Uterus (tissue), 3 donors: ENCODE measurements at regions not wholly inside any gene's neighbourhood (a gene's known extent, or its start where the extent isn't known, plus 50 kb on each side); places are given as distances from the start of the nearest gene placed in this dataset.

ENCODE experiments used
- DNase-seq, 2 donors: peaks; one replicate each; pipeline ENCODE4 v3.0.0-alpha.2; 2019 to 2020
- H3K27ac ChIP-seq, 2 donors: fragments of 200-600 bp; sonication (generic); 1 replicate in 1 of 2; 2 replicates in 1 of 2; pipeline ENCODE4 v1.5.1; 2016 to 2018
- H3K27me3 ChIP-seq, 2 donors: fragments of 200-600 bp; sonication (generic); one replicate each; pipeline ENCODE4 v1.5.1; 2018 to 2019; ENCODE audit warnings: control low read depth in 1 of 2
- H3K36me3 ChIP-seq, 2 donors: fragments of 200-600 bp; sonication (generic); one replicate each; pipeline ENCODE4 v1.5.1; 2019; ENCODE audit warnings: control low read depth in 1 of 2
- H3K4me1 ChIP-seq, 2 donors: fragments of 200-600 bp; sonication (generic); one replicate each; pipeline ENCODE4 v1.5.1; 2018 to 2019; ENCODE audit warnings: control low read depth in 1 of 2
- H3K4me3 ChIP-seq, 2 donors: fragments of 200-600 bp; sonication (generic); 1 replicate in 1 of 2; 2 replicates in 1 of 2; pipeline ENCODE4 v1.5.1; 2018 to 2019; ENCODE audit warnings: mild to moderate bottlenecking in 1 of 2
- H3K9me3 ChIP-seq, 2 donors: fragments of 200-600 bp; sonication (generic); one replicate each; pipeline ENCODE4 v1.5.1; 2019; ENCODE audit warnings: control low read depth in 1 of 2
- CTCF ChIP-seq, 4 experiments: fragments of 200-600 bp in 2 of 4; fragments of 450-650 bp in 2 of 4; sonication (generic) in 2 of 4; IDR thresholded peaks; one replicate each; pipeline ENCODE4 v1.5.1; 2016 to 2019; ENCODE audit warnings: antibody characterized with exemption in 4 of 4, mild to moderate bottlenecking in 2 of 4, moderate library complexity in 1 of 4
- POLR2A ChIP-seq, 2 donors: fragments of 450-650 bp; IDR thresholded peaks; one replicate each; pipeline ENCODE4 v1.6.1; 2016; ENCODE audit warnings: antibody characterized with exemption in 2 of 2, mild to moderate bottlenecking in 1 of 2, moderate library complexity in 1 of 2
- intact Hi-C: fragments of 100-400 bp; cut with DNase I; formaldehyde crosslinking; loops from one replicate; pipeline ENCODE4 v1.15.1; 2023; ENCODE audit warnings: low total_unique reads
- donor health status: DM: yes; HTN: yes; CAD: no.

- no peak for DNase-seq
- intact Hi-C loops, result no loop called here
- no peaks in the 10 kb centered on the region for H3K9me3 ChIP-seq
- H3K4me3 ChIP-seq, result no peak overlapping the region
- H3K27ac ChIP-seq, result peak overlapping the region; percentile 86 to 97
- no peak for TF ChIP-seq CTCF (IDR thresholded peaks at IDR 0.05)
- no peak for TF ChIP-seq POLR2A (IDR thresholded peaks at IDR 0.05)
- H3K36me3 ChIP-seq, result no peaks in the 10 kb centered on the region
- H3K4me1 ChIP-seq, result peaks cover 0 to 14% of the 10 kb centered on the region in 2 donors
- no peaks in the 10 kb centered on the region for H3K27me3 ChIP-seq
Observed at GRCh38 chr20:53831228-53831627, 237.6 kb upstream of the ZNF217 start.

- H3K4me1 ChIP-seq, result peaks cover 0 to 14% of the 10 kb centered on the region in 2 donors
- TF ChIP-seq CTCF (IDR thresholded peaks at IDR 0.05) (no peak), POLR2A (IDR thresholded peaks at IDR 0.05) (no peak)
- H3K27me3 ChIP-seq, result no peaks in the 10 kb centered on the region
- peak overlapping the region in 1 of 2 donors; percentile 22 for H3K4me3 ChIP-seq
- H3K36me3 ChIP-seq, result no peaks in the 10 kb centered on the region
- H3K27ac ChIP-seq, result peak overlapping the region; percentile 86 to 97
- no peaks in the 10 kb centered on the region for H3K9me3 ChIP-seq
- DNase-seq, result no peak
- intact Hi-C loops, result no loop called here
Observed at GRCh38 chr20:53829724-53830521, 236.3 kb upstream of the ZNF217 start.

GRCh38 chr20:53829255-53829723 is 235.7 kb upstream of the ZNF217 start:
- H3K27me3 ChIP-seq, result no peaks in the 10 kb centered on the region
- H3K4me3 ChIP-seq, result peak overlapping the region in 1 of 2 donors; percentile 22
- intact Hi-C loops, result no loop called here
- peak in 1 of 2 donors; percentile 47 for DNase-seq
- no peak for TF ChIP-seq CTCF (IDR thresholded peaks at IDR 0.05)
- H3K36me3 ChIP-seq, result no peaks in the 10 kb centered on the region
- H3K4me1 ChIP-seq, result peaks cover 0 to 14% of the 10 kb centered on the region in 2 donors
- peak overlapping the region; percentile 86 to 97 for H3K27ac ChIP-seq
- H3K9me3 ChIP-seq, result no peaks in the 10 kb centered on the region

- TF ChIP-seq CTCF (IDR thresholded peaks at IDR 0.05) (peak in 1 of 4 experiments; percentile 12), POLR2A (IDR thresholded peaks at IDR 0.05) (no peak)
- Histone ChIP-seq H3K4me1 (peaks cover 0 to 14% of the 10 kb centered on the region in 2 donors), H3K27ac (peak overlapping the region; percentile 86 to 97), H3K9me3 (no peaks in the 10 kb centered on the region), H3K27me3 (no peaks in the 10 kb centered on the region), H3K36me3 (no peaks in the 10 kb centered on the region), H3K4me3 (peak overlapping the region in 1 of 2 donors; percentile 22)
- intact Hi-C loops, result no loop called here
- peak; percentile 35 to 69 for DNase-seq
Observed at GRCh38 chr20:53828682-53829254, 235.1 kb upstream of the ZNF217 start.

GRCh38 chr20:53828088-53828681 is 234.5 kb upstream of the ZNF217 start:
- peaks cover 0 to 14% of the 10 kb centered on the region in 2 donors for H3K4me1 ChIP-seq
- no peaks in the 10 kb centered on the region for H3K36me3 ChIP-seq
- H3K4me3 ChIP-seq, result peak overlapping the region in 1 of 2 donors; percentile 22
- peak overlapping the region; percentile 86 to 97 for H3K27ac ChIP-seq
- intact Hi-C loops, result no loop called here
- DNase-seq, result peak in 1 of 2 donors; percentile 83
- TF ChIP-seq CTCF (IDR thresholded peaks at IDR 0.05) (no peak), POLR2A (IDR thresholded peaks at IDR 0.05) (no peak)
- no peaks in the 10 kb centered on the region for H3K27me3 ChIP-seq
- H3K9me3 ChIP-seq, result no peaks in the 10 kb centered on the region
